K562 (cell line): ENCODE measurements at regions not wholly inside any gene's neighbourhood (a gene's known extent, or its start where the extent isn't known, plus 50 kb on each side); places are given as distances from the start of the nearest gene placed in this dataset.

Experiments
- ATAC-seq: fragments of 200-7000 bp; cut with Tn5 transposase; 3 replicates; pipeline ENCODE4 v1.9.1; 2020; ENCODE audit warnings: moderate library complexity
- BruUV-seq: library from RNA; stranded (reverse); fragments of 400-500 nt; replicated peaks from 2 replicates; lab custom pipeline; 2021; lab: Mats Ljungman, UMichigan
- CTCF ChIA-PET: fragments of 300-600 bp; formaldehyde crosslinking; extraction: SDS; loops from one replicate; lab custom pipeline; 2021; ENCODE audit warnings: low intra/inter-chr PET ratio; lab: Yijun Ruan, JAX
- POLR2A ChIA-PET: fragments of 300-600, 350-650 bp; sonication (Branson Sonifier 250); formaldehyde crosslinking; extraction: SDS; loops from one replicate; lab custom pipeline; 2021; ENCODE audit warnings: antibody characterized with exemption, inconsistent platforms; lab: Yijun Ruan, JAX
- DNase-seq, 4 experiments: peaks; one replicate each; pipeline versions ENCODE4 v3.0.0 to v3.0.0-alpha.2; 2011 to 2018; ENCODE audit warnings: low spot score in 3 of 4, mixed read lengths in 3 of 4; ENCODE audit errors: extremely low read depth in 1 of 4
- FAIRE-seq: peaks from 2 replicates; lab custom pipeline; 2011; peaks lifted over from hg19 to GRCh38; lab: Jason Lieb, UNC
- H2AFZ ChIP-seq: 2 replicates; pipeline ENCODE4 v1.6.0; 2011; ENCODE audit warnings: low read depth, low read length, control low read depth, inconsistent platforms
- H3K27ac ChIP-seq: fragments of 200-600 bp; 3 replicates; pipeline ENCODE4 v1.8.0; 2011; ENCODE audit warnings: low read depth, mild to moderate bottlenecking, control low read depth, inconsistent platforms, low read length, moderate library complexity, mixed read lengths; ENCODE audit errors: extremely low read depth
- H3K27me3 ChIP-seq, 2 experiments: fragments of 300-600 bp in 1 of 2; 2 replicates in 1 of 2; 3 replicates in 1 of 2; pipeline versions ENCODE4 v1.6.0 to v1.8.0; 2011; ENCODE audit warnings: inconsistent platforms in 2 of 2, low read length in 2 of 2, mild to moderate bottlenecking in 1 of 2, mixed read lengths in 1 of 2, moderate library complexity in 1 of 2; ENCODE audit not compliant: control insufficient read depth in 2 of 2, insufficient read depth in 2 of 2
- H3K36me3 ChIP-seq: fragments of 300-600 bp; 3 replicates; pipeline ENCODE4 v1.8.0; 2011; ENCODE audit warnings: mild to moderate bottlenecking, low read length, inconsistent platforms; ENCODE audit not compliant: control insufficient read depth, insufficient read depth
- H3K4me1 ChIP-seq, 2 experiments: fragments of 200-600 bp in 1 of 2; replicated peaks in 1 of 2; 2 replicates in 1 of 2; 3 replicates in 1 of 2; pipeline versions ENCODE4 v1.5.1 to v1.8.0; 2011; ENCODE audit warnings: inconsistent platforms in 2 of 2, low read length in 2 of 2, mild to moderate bottlenecking in 1 of 2, mixed read lengths in 1 of 2, moderate library complexity in 1 of 2; ENCODE audit not compliant: control insufficient read depth in 2 of 2, insufficient read depth in 2 of 2
- H3K4me2 ChIP-seq: 2 replicates; pipeline ENCODE4 v1.6.1; 2011; ENCODE audit warnings: low read length, control low read depth, inconsistent platforms, mixed read lengths; ENCODE audit not compliant: insufficient read depth
- H3K4me3 ChIP-seq: fragments of 200-600 bp; sonication (generic), shearing (Covaris generic); 2 replicates; pipeline ENCODE4 v1.5.1; 2016; ENCODE audit warnings: control low read depth, inconsistent platforms
- H3K79me2 ChIP-seq: fragments of 200-600 bp; 3 replicates; pipeline ENCODE4 v1.8.0; 2011; ENCODE audit warnings: low read length, inconsistent platforms; ENCODE audit not compliant: control insufficient read depth, insufficient read depth
- H3K9ac ChIP-seq, 2 experiments: 2 replicates each; pipeline versions ENCODE4 v1.6.0 to v1.6.1; 2011; ENCODE audit warnings: low read depth in 2 of 2, low read length in 2 of 2, control low read depth in 1 of 2, inconsistent platforms in 1 of 2, mild to moderate bottlenecking in 1 of 2, mixed read lengths in 1 of 2; ENCODE audit not compliant: insufficient read depth in 1 of 2
- H3K9me1 ChIP-seq: one replicate; pipeline ENCODE4 v1.6.0; 2011; ENCODE audit warnings: inconsistent platforms, mild to moderate bottlenecking, low read length, moderate library complexity; ENCODE audit not compliant: control insufficient read depth, insufficient read depth
- H3K9me3 ChIP-seq: replicated peaks from 2 replicates; pipeline ENCODE4 v1.5.1; 2011; ENCODE audit warnings: low read depth, low read length, inconsistent platforms; ENCODE audit not compliant: control insufficient read depth, insufficient read depth
- H4K20me1 ChIP-seq: replicated peaks from 2 replicates; pipeline ENCODE4 v1.6.1; 2011; ENCODE audit warnings: low read length, inconsistent platforms, mixed read lengths; ENCODE audit not compliant: control insufficient read depth, insufficient read depth
- CCAR2 ChIP-seq: fragments of 200-400 bp; formaldehyde crosslinking; IDR thresholded peaks from 2 replicates; pipeline ENCODE4 v1.6.1; 2017; ENCODE audit warnings: mild to moderate bottlenecking, low read depth, low read length
- ID3 ChIP-seq, 2 experiments: fragments of 250-450 bp in 1 of 2; fragments of 450-650 bp in 1 of 2; sonication (Bioruptor Pico) in 1 of 2; IDR thresholded peaks; 2 replicates each; pipeline versions ENCODE4 v1.6.1 to v1.8.0; 2016 to 2021; ENCODE audit warnings: mild to moderate bottlenecking in 2 of 2, moderate library complexity in 2 of 2, missing compliant biosample characterization in 1 of 2, missing genetic modification characterization in 1 of 2
- JUN ChIP-seq, 2 experiments: sonication (generic) in 1 of 2; formaldehyde crosslinking in 1 of 2; IDR thresholded peaks; 2 replicates each; pipeline versions ENCODE4 v1.6.1 to v1.8.0; 2012 to 2022; ENCODE audit warnings: borderline replicate concordance in 2 of 2, mild to moderate bottlenecking in 2 of 2, improper control_type of control experiment in 1 of 2, low read depth in 1 of 2, low read length in 1 of 2, missing genetic modification reagents in 1 of 2
- MTF1 ChIP-seq: fragments of 250-450 bp; sonication (Bioruptor Pico); IDR thresholded peaks from 2 replicates; pipeline ENCODE4 v1.9.0; 2021; ENCODE audit warnings: moderate library complexity, mild to moderate bottlenecking, inconsistent platforms, borderline replicate concordance
- MXI1 ChIP-seq: IDR thresholded peaks from 2 replicates; pipeline ENCODE4 v1.6.1; 2011; ENCODE audit warnings: low read depth, mild to moderate bottlenecking, improper control_type of control experiment, low read length
- MYC ChIP-seq, 2 experiments: fragments of 250-450 bp in 1 of 2; sonication (Bioruptor Pico) in 1 of 2; IDR thresholded peaks; 2 replicates each; pipeline versions ENCODE4 v1.5.1 to v1.6.1; 2012 to 2021; ENCODE audit warnings: low read depth in 2 of 2, borderline replicate concordance in 1 of 2, improper control_type of control experiment in 1 of 2, low read length in 1 of 2, mild to moderate bottlenecking in 1 of 2, moderate library complexity in 1 of 2
- PRPF4 ChIP-seq: fragments of 200-400 bp; formaldehyde crosslinking; IDR thresholded peaks from one replicate; pipeline ENCODE4 v1.6.1; 2017; ENCODE audit warnings: low read length, low read depth, mild to moderate bottlenecking; ENCODE audit not compliant: insufficient read depth, poor library complexity, severe bottlenecking
- SOX6 ChIP-seq: fragments of 450-650 bp; IDR thresholded peaks from 2 replicates; pipeline ENCODE4 v1.6.1; 2014; ENCODE audit warnings: mild to moderate bottlenecking
- TAF1 ChIP-seq: IDR thresholded peaks from 2 replicates; pipeline ENCODE4 v1.6.1; 2011; ENCODE audit warnings: mild to moderate bottlenecking, low read length, moderate library complexity; ENCODE audit not compliant: insufficient read depth, control insufficient read depth, severe bottlenecking; ENCODE audit errors: extremely low read depth
- ZBTB5 ChIP-seq: fragments of 450-650 bp; IDR thresholded peaks from 2 replicates; pipeline ENCODE4 v1.6.1; 2017; ENCODE audit warnings: antibody characterized with exemption
- ZFP91 ChIP-seq: sonication (generic); formaldehyde crosslinking; IDR thresholded peaks from 2 replicates; pipeline ENCODE4 v1.8.0; 2022; ENCODE audit warnings: mild to moderate bottlenecking, missing genetic modification reagents
- ZNF175 ChIP-seq: fragments of 200-800 bp; sonication (Bioruptor generic); IDR thresholded peaks from 2 replicates; pipeline ENCODE4 v1.6.1; 2016; ENCODE audit warnings: low read depth, mild to moderate bottlenecking, missing genetic modification characterization, missing compliant biosample characterization
- ZNF253 ChIP-seq: fragments of 250-450 bp; sonication (Bioruptor Pico); conservative IDR thresholded peaks from 2 replicates; pipeline ENCODE4 v1.6.1; 2021; ENCODE audit warnings: mild to moderate bottlenecking
- ZNF354B ChIP-seq: fragments of 250-450 bp; sonication (Bioruptor Pico); IDR thresholded peaks from 2 replicates; pipeline ENCODE4 v1.4.0; 2020
- ZNF398 ChIP-seq: fragments of 250-450 bp; sonication (Bioruptor Pico); IDR thresholded peaks from 2 replicates; pipeline ENCODE4 v1.8.0; 2021; ENCODE audit warnings: moderate library complexity, mild to moderate bottlenecking, inconsistent platforms
- WGBS: fragments of 100-300 bp; shearing (Covaris generic); methylation state at CpG from one replicate; pipeline ENCODE4 v1.1.6; 2016; ENCODE audit warnings: low coverage, mixed read lengths; ENCODE audit not compliant: insufficient coverage; ENCODE audit errors: missing lambda C conversion rate; 5-methylcytosine and 5-hydroxymethylcytosine counted together
- in situ Hi-C: fragments of 300-500 bp; cut with MboI; formaldehyde crosslinking; loops from 4 replicates; pipeline ENCODE4 v1.15.0; 2018; ENCODE audit warnings: inconsistent platforms, mixed read lengths
- intact Hi-C: fragments of 100-400 bp; cut with micrococcal nuclease; formaldehyde crosslinking; loops from 2 replicates; pipeline ENCODE4 v1.14.2; 2022

- CTCF ChIA-PET = no interaction called here
- Histone ChIP-seq H3K4me3 (no peak overlapping the region), H3K27ac (no peak overlapping the region), H3K27me3 (peaks cover 2 to 13% of the 10 kb centered on the region in 2 experiments; a peak in 3 of 5 replicates), H3K4me2 (no peak overlapping the region), H4K20me1 (no peaks in the 10 kb centered on the region), H3K9me1 (no peaks in the 10 kb centered on the region), H3K9me3 (no peaks in the 10 kb centered on the region), H2AFZ (no peak overlapping the region), H3K9ac (no peak overlapping the region), H3K36me3 (no peaks in the 10 kb centered on the region), H3K4me1 (no peaks in the 10 kb centered on the region), H3K79me2 (no peaks in the 10 kb centered on the region)
- 31% methylated on average over 1 of the region's 1 CpG for WGBS
- DNase-seq = no peak
- no TSS peak for BruUV-seq
- no peak for ATAC-seq
- intact Hi-C loops (no loop called here), in situ Hi-C loops (no loop called here)
- FAIRE-seq = no peak
- POLR2A ChIA-PET = no interaction called here
- TF ChIP-seq CCAR2 (no peak), TAF1 (no peak), SOX6 (no peak), ZBTB5 (no peak), ZNF175 (CRISPR knock-in tag) (no peak), JUN (IDR thresholded peaks at IDR 0.05; ENCODE audit: borderline replicate concordance, low read depth, low read length) (no peak), JUN (CRISPR knock-in tag; IDR thresholded peaks at IDR 0.05; ENCODE audit: borderline replicate concordance) (no peak), ZFP91 (CRISPR knock-in tag) (no peak), PRPF4 (no peak), MYC (IDR thresholded peaks at IDR 0.05; ENCODE audit: low read depth, low read length) (no peak), MYC (CRISPR knock-in tag; IDR thresholded peaks at IDR 0.05; ENCODE audit: borderline replicate concordance, low read depth) (no peak), ID3 (CRISPR knock-in tag; IDR thresholded peaks at IDR 0.05) (no peak), ID3 (tag; IDR thresholded peaks at IDR 0.05) (no peak), ZNF253 (no peak), ZNF354B (CRISPR knock-in tag) (no peak), MXI1 (no peak), MTF1 (no peak), ZNF398 (CRISPR knock-in tag) (no peak)
These were observed 180.5 kb downstream of the ENC1 start for GRCh38 chr5:74459984-74460383.
